Activated CD4-positive, alpha-beta memory T cell treated with anti-CD3 and anti-CD28 coated beads for 36 hours (primary cell): ENCODE measurements at regions not wholly inside any gene's neighbourhood (a gene's known extent, or its start where the extent isn't known, plus 50 kb on each side); places are given as distances from the start of the nearest gene placed in this dataset.

Experiments
- CTCF ChIA-PET: fragments of 350-600 bp; sonication (Branson Sonifier 250); formaldehyde crosslinking; loops from one replicate; lab custom pipeline; 2021; ENCODE audit warnings: antibody characterized with exemption, inconsistent platforms; lab: Charles Lee
- POLR2A ChIA-PET: fragments of 350-600 bp; sonication (Branson Sonifier 250); formaldehyde crosslinking; loops from one replicate; lab custom pipeline; 2021; ENCODE audit warnings: antibody characterized with exemption; lab: Charles Lee
- DNase-seq: peaks from one replicate; pipeline ENCODE4 v3.0.0-alpha.2; 2020
- H3K27ac Mint-ChIP-seq: one replicate; pipeline ENCODE4 v1.8.0; 2021; ENCODE audit warnings: mixed read lengths
- H3K27me3 Mint-ChIP-seq: one replicate; pipeline ENCODE4 v1.8.0; 2021; ENCODE audit warnings: mixed read lengths
- H3K36me3 Mint-ChIP-seq: one replicate; pipeline ENCODE4 v1.8.0; 2021; ENCODE audit warnings: mixed read lengths
- H3K4me1 Mint-ChIP-seq: one replicate; pipeline ENCODE4 v1.8.0; 2021; ENCODE audit warnings: low read depth, mixed read lengths
- H3K4me3 Mint-ChIP-seq: one replicate; pipeline ENCODE4 v1.8.0; 2021; ENCODE audit warnings: mild to moderate bottlenecking, mixed read lengths
- H3K9me3 Mint-ChIP-seq: one replicate; pipeline ENCODE4 v1.8.0; 2021; ENCODE audit warnings: mixed read lengths
- intact Hi-C: fragments of 100-400 bp; cut with micrococcal nuclease; formaldehyde crosslinking; loops from one replicate; pipeline ENCODE4 v1.15.1; 2023

- no peak overlapping the region for H3K4me3 Mint-ChIP-seq
- DNase-seq, result no peak
- no peaks in the 10 kb centered on the region for H3K36me3 Mint-ChIP-seq
- no peaks in the 10 kb centered on the region for H3K9me3 Mint-ChIP-seq
- peaks cover 7% of the 10 kb centered on the region for H3K4me1 Mint-ChIP-seq
- ChIA-PET CTCF (no interaction called here), POLR2A (no interaction called here)
- intact Hi-C loops, result no loop called here
- H3K27ac Mint-ChIP-seq, result no peak overlapping the region
- H3K27me3 Mint-ChIP-seq, result peaks cover 2% of the 10 kb centered on the region
Observed at GRCh38 chr15:69881302-69881670, 216.4 kb downstream of the TLE3 start.

GRCh38 chr15:69881766-69882165, 216.0 kb downstream of the TLE3 start:
- Mint-ChIP-seq H3K9me3 (no peaks in the 10 kb centered on the region), H3K27ac (no peak overlapping the region), H3K4me3 (no peak overlapping the region), H3K36me3 (no peaks in the 10 kb centered on the region), H3K27me3 (peaks cover 4% of the 10 kb centered on the region), H3K4me1 (peaks cover 7% of the 10 kb centered on the region)
- CTCF ChIA-PET, result no interaction called here
- POLR2A ChIA-PET, result no interaction called here
- DNase-seq, result no peak
- intact Hi-C loops, result no loop called here

GRCh38 chr15:69883306-69883705, 214.4 kb downstream of the TLE3 start:
- intact Hi-C loops, result no loop called here
- ChIA-PET CTCF (interaction anchor here (1.1 kb wide), 1 partner anchor 11 kb away, joined by 4 read pairs; no protein-coding TSS in a partner anchor), POLR2A (no interaction called here)
- Mint-ChIP-seq H3K9me3 (no peaks in the 10 kb centered on the region), H3K27ac (no peak overlapping the region), H3K27me3 (peaks cover 8% of the 10 kb centered on the region), H3K4me1 (peaks cover 7% of the 10 kb centered on the region), H3K36me3 (no peaks in the 10 kb centered on the region), H3K4me3 (no peak overlapping the region)
- DNase-seq, result no peak

- ChIA-PET CTCF (no interaction called here), POLR2A (no interaction called here)
- intact Hi-C loops, result no loop called here
- DNase-seq, result no peak
- no peaks in the 10 kb centered on the region for H3K9me3 Mint-ChIP-seq
- no peak overlapping the region for H3K4me3 Mint-ChIP-seq
- H3K27me3 Mint-ChIP-seq, result peaks cover 8% of the 10 kb centered on the region
- no peaks in the 10 kb centered on the region for H3K36me3 Mint-ChIP-seq
- peaks cover 7% of the 10 kb centered on the region for H3K4me1 Mint-ChIP-seq
- H3K27ac Mint-ChIP-seq, result no peak overlapping the region
Observed at GRCh38 chr15:69885173-69885955, 212.4 kb downstream of the TLE3 start.

- no peak for DNase-seq
- CTCF ChIA-PET, result no interaction called here
- H3K4me3 Mint-ChIP-seq, result no peak overlapping the region
- peaks cover 5% of the 10 kb centered on the region for H3K27me3 Mint-ChIP-seq
- no peaks in the 10 kb centered on the region for H3K36me3 Mint-ChIP-seq
- no peak overlapping the region for H3K27ac Mint-ChIP-seq
- intact Hi-C loops, result no loop called here
- peaks cover 7% of the 10 kb centered on the region for H3K4me1 Mint-ChIP-seq
- peaks cover 2% of the 10 kb centered on the region for H3K9me3 Mint-ChIP-seq
- POLR2A ChIA-PET, result no interaction called here
Observed at GRCh38 chr15:69887009-69887408, 210.7 kb downstream of the TLE3 start.

GRCh38 chr15:69887553-69887952, 210.2 kb downstream of the TLE3 start:
- Mint-ChIP-seq H3K4me1 (peaks cover 7% of the 10 kb centered on the region), H3K27me3 (peaks cover 5% of the 10 kb centered on the region), H3K9me3 (peaks cover 2% of the 10 kb centered on the region), H3K4me3 (no peak overlapping the region), H3K27ac (no peak overlapping the region), H3K36me3 (no peaks in the 10 kb centered on the region)
- intact Hi-C loops, result no loop called here
- POLR2A ChIA-PET, result no interaction called here
- CTCF ChIA-PET, result no interaction called here
- DNase-seq, result no peak

- ChIA-PET CTCF (no interaction called here), POLR2A (no interaction called here)
- Mint-ChIP-seq H3K4me3 (no peak overlapping the region), H3K36me3 (no peaks in the 10 kb centered on the region), H3K27me3 (peaks cover 5% of the 10 kb centered on the region), H3K9me3 (peaks cover 2% of the 10 kb centered on the region), H3K4me1 (peaks cover 7% of the 10 kb centered on the region), H3K27ac (no peak overlapping the region)
- DNase-seq, result no peak
- intact Hi-C loops, result no loop called here
Observed at GRCh38 chr15:69888406-69888805, 209.3 kb downstream of the TLE3 start.

GRCh38 chr15:69891070-69891536, 206.6 kb downstream of the TLE3 start:
- Mint-ChIP-seq H3K27me3 (peaks cover 9% of the 10 kb centered on the region), H3K36me3 (no peaks in the 10 kb centered on the region), H3K9me3 (peaks cover 2% of the 10 kb centered on the region), H3K27ac (no peak overlapping the region), H3K4me3 (no peak overlapping the region), H3K4me1 (no peaks in the 10 kb centered on the region)
- POLR2A ChIA-PET, result no interaction called here
- CTCF ChIA-PET, result no interaction called here
- no peak for DNase-seq
- intact Hi-C loops, result no loop called here

GRCh38 chr15:69891606-69892005, 206.1 kb downstream of the TLE3 start:
- Mint-ChIP-seq H3K4me3 (no peak overlapping the region), H3K9me3 (peaks cover 2% of the 10 kb centered on the region), H3K27me3 (peaks cover 8% of the 10 kb centered on the region), H3K27ac (no peak overlapping the region), H3K36me3 (no peaks in the 10 kb centered on the region), H3K4me1 (no peaks in the 10 kb centered on the region)
- intact Hi-C loops, result no loop called here
- CTCF ChIA-PET, result no interaction called here
- no peak for DNase-seq
- POLR2A ChIA-PET, result no interaction called here

- no peaks in the 10 kb centered on the region for H3K4me1 Mint-ChIP-seq
- DNase-seq, result no peak
- H3K4me3 Mint-ChIP-seq, result no peak overlapping the region
- intact Hi-C loops, result no loop called here
- H3K9me3 Mint-ChIP-seq, result peaks cover 2% of the 10 kb centered on the region
- POLR2A ChIA-PET, result no interaction called here
- H3K27ac Mint-ChIP-seq, result no peak overlapping the region
- CTCF ChIA-PET, result no interaction called here
- H3K36me3 Mint-ChIP-seq, result no peaks in the 10 kb centered on the region
- peaks cover 8% of the 10 kb centered on the region for H3K27me3 Mint-ChIP-seq
Observed at GRCh38 chr15:69892351-69892750, 205.4 kb downstream of the TLE3 start.

- intact Hi-C loops, result no loop called here
- Mint-ChIP-seq H3K4me3 (no peak overlapping the region), H3K27me3 (peaks cover 6% of the 10 kb centered on the region), H3K27ac (no peak overlapping the region), H3K36me3 (no peaks in the 10 kb centered on the region), H3K4me1 (no peaks in the 10 kb centered on the region), H3K9me3 (peaks cover 2% of the 10 kb centered on the region)
- no peak for DNase-seq
- ChIA-PET CTCF (no interaction called here), POLR2A (no interaction called here)
Observed at GRCh38 chr15:69893086-69893485, 204.6 kb downstream of the TLE3 start.

- Mint-ChIP-seq H3K27me3 (peaks cover 6% of the 10 kb centered on the region), H3K27ac (no peak overlapping the region), H3K4me1 (no peaks in the 10 kb centered on the region), H3K9me3 (peaks cover 2% of the 10 kb centered on the region), H3K36me3 (no peaks in the 10 kb centered on the region), H3K4me3 (no peak overlapping the region)
- POLR2A ChIA-PET, result no interaction called here
- CTCF ChIA-PET, result interaction anchor here (1.4 kb wide), 1 partner anchor 11 kb away, joined by 4 read pairs; no protein-coding TSS in a partner anchor
- no peak for DNase-seq
- intact Hi-C loops, result no loop called here
Observed at GRCh38 chr15:69893863-69894262, 203.9 kb downstream of the TLE3 start.

- intact Hi-C loops, result no loop called here
Observed at GRCh38 chr15:69895202-69895601, 202.5 kb downstream of the TLE3 start.

More at GRCh38 chr15:69895202-69895601, 202.5 kb downstream of the TLE3 start:
- H3K36me3 Mint-ChIP-seq, result no peaks in the 10 kb centered on the region
- H3K9me3 Mint-ChIP-seq, result peaks cover 2% of the 10 kb centered on the region
- no peak overlapping the region for H3K27ac Mint-ChIP-seq
- ChIA-PET CTCF (interaction anchor here (1.4 kb wide), 1 partner anchor 12 kb away, joined by 4 read pairs; no protein-coding TSS in a partner anchor), POLR2A (no interaction called here)
- H3K4me1 Mint-ChIP-seq, result no peaks in the 10 kb centered on the region
- no peak overlapping the region for H3K4me3 Mint-ChIP-seq
- H3K27me3 Mint-ChIP-seq, result peaks cover 9% of the 10 kb centered on the region
- no peak for DNase-seq
